Stimulated activated CD4-positive, alpha-beta T cell treated with anti-CD3 and anti-CD28 coated beads, Interleukin-15, amount 100 ng/mL, for 48 hours (primary cell): ENCODE measurements at regions not wholly inside any gene's neighbourhood (a gene's known extent, or its start where the extent isn't known, plus 50 kb on each side); places are given as distances from the start of the nearest gene placed in this dataset.
"Not testable (repeated sequence)": the region's sequence is repeated elsewhere in the genome, so short reads cannot be mapped to it uniquely, and the experiment has no call there.

Experiments used
- DNase-seq, 2 donors: peaks; one replicate each; pipeline ENCODE4 v3.0.0-alpha.2; 2020; ENCODE audit warnings: low read depth in 2 of 2

DNA sequence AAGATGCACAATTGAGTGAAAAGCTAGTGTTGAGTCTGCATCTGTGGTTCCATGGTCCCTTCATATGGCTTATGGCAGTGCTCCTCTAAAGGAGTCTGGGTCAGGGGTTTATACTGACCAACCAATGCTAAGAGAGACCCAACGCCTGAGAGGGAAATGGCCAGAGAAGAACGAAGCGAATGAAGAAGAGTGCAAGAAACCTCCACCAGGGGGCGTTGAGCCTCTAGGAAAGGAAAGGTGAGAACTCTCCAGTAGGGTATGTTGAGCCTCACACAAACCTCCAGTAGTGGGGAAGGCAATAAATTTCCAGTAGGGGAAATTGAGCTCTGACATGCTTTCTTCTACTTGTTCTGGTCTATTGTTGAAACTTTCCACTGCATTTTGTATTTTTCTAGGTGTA is 470.6 kb downstream of the PRDM9 start:
- DNase-seq: peak in 1 of 2 donors; percentile 2

DNA sequence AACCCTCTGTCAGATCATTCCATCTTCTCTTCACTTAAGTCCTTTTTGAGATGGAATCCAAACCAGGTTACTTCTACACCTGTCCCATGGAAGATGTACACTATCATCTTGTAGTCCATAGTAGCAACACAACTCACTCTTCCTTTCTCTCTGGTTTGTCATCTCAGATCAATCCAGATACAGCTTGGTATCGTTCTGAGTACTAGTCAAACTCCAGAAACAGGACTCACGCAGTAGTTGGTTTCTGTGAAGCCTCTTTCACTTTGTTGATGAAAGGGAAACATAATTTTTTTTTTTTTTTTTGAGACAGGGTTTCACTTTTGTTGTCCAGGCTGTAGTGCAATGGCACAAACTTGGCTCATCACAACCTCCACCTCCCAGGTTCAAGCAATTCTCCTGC is 484.0 kb downstream of the PRDM9 start:
- no peak for DNase-seq

DNA sequence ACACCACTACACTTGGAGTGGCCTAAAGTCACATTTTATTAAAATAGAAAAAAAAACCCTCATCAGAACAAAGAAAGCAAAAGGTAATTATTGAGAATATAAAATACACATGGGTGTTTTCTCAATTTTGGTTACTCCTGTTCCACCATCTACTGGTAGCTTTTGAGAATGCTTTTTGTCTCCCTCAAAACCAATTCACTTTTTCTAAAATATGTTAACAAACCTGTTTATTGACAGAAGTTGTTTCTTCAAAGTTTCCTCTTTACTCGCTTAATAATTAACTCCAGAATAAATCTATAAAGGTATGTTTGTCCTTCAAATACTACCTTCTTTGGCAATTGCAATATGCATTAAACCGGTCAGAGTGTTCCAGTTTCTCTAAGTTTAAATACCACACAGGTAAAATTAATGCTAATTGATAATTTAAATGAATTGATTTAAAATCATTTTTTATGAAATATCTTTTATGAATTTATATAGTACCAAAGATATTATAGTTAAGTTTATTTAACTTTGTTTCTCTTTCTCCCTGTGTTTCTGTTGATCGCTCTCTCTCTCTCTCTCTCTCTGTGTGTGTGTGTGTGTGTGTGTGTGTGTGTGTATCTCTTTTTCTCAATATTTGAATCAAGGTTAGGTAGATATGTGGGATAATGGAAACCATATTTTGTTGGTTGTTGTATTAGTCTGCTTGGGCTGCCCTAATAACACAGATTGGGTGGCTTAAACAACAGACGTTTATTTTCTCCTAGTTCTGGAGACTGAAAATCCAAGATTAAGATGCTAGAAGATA is 487.4 kb downstream of the PRDM9 start:
- no peak for DNase-seq

DNA sequence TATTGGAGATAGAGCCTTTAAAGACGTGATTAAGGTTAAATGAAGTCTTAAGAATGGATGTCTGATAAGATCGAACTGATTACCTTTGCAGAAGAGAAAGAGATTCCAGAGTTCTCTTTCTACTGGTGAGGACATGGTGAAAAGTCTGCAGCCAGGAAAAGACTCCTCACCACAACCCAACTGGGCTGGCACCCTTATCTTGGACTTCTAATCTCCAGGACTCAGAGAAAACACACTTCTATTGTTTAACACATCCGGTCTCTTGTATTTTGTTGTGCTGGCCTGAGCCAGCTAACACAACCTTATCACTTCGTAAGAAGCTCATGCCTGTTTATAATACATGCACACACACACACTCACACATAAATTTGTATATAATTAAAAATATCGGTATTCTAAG is 489.1 kb downstream of the PRDM9 start:
- no peak for DNase-seq

DNA sequence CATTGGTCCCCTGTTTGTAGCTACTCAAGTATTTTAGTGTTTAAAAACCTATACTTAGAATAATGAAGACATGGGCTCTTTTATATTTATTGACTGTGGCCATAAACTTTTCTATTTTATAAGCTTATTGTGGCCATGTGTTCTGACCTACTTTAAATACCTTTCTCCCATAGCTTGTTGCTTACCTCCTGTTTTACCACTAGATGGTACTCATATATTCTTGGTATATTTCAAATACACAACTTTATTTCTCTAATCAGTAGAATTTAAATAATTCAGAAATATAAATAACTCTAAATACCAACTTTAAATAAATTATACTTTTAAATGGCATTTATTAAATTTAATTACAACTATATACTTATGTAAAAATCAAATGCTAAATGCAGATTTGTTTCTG is 498.0 kb downstream of the PRDM9 start:
- no peak for DNase-seq

DNA sequence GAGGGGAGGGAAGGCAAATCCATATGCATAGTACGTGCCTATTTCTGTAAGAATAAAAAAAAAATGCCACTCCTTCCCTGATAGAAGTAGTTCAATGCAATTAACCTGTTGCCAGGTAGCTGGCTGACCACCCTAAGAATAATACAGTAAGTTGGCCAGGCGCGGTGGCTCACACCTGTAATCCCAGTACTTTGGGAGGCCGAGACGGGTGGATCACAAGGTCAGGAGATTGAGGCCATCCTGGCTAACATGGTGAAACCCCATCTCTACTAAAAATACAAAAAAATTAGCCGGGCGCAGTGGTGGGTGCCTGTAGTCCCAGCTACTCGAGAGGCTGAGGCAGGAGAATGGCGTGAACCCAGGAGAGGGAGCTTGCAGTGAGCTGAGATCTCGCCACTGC is 510.3 kb downstream of the PRDM9 start:
- DNase-seq: not testable (repeated sequence)

GRCh38 chr5:24026288-24026687 is 518.9 kb downstream of the PRDM9 start:
- DNase-seq: no peak

- DNase-seq: no peak
These were observed 535.3 kb downstream of the PRDM9 start for GRCh38 chr5:24042688-24043087.

GRCh38 chr5:24045046-24045445 is 537.6 kb downstream of the PRDM9 start:
- no peak for DNase-seq

- no peak for DNase-seq
These were observed 546.3 kb downstream of the PRDM9 start for GRCh38 chr5:24053737-24054136.

DNA sequence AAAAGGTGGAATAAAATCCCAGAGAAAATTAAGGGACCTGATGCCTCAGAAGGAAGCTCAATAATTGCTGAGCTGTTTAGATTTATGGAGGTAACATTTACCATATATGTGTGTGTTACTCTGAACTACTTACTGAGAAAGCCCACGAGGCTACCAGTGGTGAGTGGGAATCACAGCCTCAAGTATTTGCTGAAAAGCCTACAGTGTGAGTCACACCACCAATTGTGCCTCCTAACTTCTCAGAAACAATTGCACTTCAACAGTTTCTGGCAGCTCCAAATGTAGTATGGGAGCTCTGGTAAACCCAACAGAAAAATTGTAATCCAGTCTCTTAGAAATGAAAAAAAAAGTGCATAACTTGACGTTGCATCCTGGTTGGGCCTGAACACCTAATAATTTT is 551.6 kb downstream of the PRDM9 start:
- DNase-seq: no peak

GRCh38 chr5:24059716-24060115 is 552.3 kb downstream of the PRDM9 start:
- no peak for DNase-seq

DNA sequence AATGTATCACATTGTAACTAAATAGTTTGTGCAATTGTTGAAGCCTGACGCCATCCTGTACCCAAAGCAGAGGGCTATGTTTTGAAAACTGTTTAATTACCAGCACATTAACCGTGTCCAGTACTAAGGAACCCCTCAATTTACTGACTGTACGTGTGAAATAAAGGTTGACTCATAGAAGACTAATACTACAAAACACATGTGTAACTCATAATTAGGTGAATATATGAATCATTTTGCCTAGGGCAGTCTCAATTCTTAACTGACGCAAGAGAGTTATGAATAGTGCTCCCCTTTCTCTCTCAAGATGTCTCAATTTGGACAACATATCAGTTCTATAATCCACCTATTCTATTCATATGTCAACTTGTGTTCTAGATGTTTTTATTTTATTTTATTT is 558.4 kb downstream of the PRDM9 start:
- no peak for DNase-seq

DNA sequence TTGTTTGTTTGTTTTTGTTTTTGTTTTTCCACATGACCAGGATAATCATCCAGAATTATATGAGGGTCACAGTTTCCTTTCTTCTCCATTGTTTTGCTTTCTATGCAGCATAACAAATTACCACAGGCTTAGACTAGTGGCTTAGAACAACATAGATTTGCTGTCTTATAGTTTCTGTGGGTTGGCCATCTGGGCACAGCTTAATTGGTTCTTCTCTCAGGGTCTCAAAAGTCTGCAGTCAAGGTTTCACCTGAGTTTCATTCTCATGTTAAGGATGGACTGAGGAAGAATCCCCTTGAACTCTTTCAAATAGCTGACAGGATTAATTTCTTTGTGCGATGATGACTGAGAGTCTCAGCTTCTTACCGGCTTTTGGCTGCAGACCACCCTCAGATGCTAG is 559.8 kb downstream of the PRDM9 start:
- no peak for DNase-seq

GRCh38 chr5:24068524-24068923 is 561.1 kb downstream of the PRDM9 start:
- no peak for DNase-seq

- DNase-seq: no peak
These were observed 565.7 kb downstream of the PRDM9 start for GRCh38 chr5:24073107-24073506.

GRCh38 chr5:24080046-24080445 is 564.7 kb downstream of the CDH10 start:
- no peak for DNase-seq

- no peak for DNase-seq
These were observed 550.6 kb downstream of the CDH10 start for GRCh38 chr5:24094081-24094679.

DNA sequence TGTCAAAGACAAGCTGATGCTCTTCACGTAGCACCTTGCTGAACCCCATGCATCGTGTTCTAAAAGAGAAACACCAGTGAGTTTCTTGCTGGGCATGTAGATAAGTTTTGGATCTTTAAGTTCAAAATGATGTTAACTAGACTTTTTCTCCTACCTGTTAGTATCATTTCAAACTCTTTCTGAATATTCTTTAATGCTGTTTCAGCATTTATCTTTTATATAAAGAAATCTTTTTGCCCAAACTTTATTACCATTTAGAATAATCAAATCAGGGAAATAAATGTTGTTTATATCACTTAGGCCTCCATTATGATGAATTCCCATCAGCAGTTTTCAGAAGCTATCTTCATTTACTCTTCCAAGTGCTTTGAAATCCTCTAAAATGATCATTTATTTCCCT is 542.8 kb downstream of the CDH10 start:
- no peak for DNase-seq

- DNase-seq: no peak
These were observed 541.2 kb downstream of the CDH10 start for GRCh38 chr5:24103451-24104023.

GRCh38 chr5:24110004-24110615 is 534.7 kb downstream of the CDH10 start:
- DNase-seq: no peak

- no peak for DNase-seq
These were observed 532.4 kb downstream of the CDH10 start for GRCh38 chr5:24112420-24112819.

- DNase-seq: no peak
These were observed 526.4 kb downstream of the CDH10 start for GRCh38 chr5:24118351-24118750.
